ENCODE measurements at regions not wholly inside any gene's neighbourhood (a gene's known extent, or its start where the extent isn't known, plus 50 kb on each side); places are given as distances from the start of the nearest gene placed in this dataset.

GRCh38 chr13:81020010-81020409 lies 679.1 kb upstream of the SPRY2 start:
- TF ChIP-seq TAF1 (IDR thresholded peaks at IDR 0.05; ENCODE audit: low read depth) (no peak), POLR2AphosphoS5 (IDR thresholded peaks at IDR 0.05) (no peak)
- Histone ChIP-seq H3K9me3 (ENCODE audit: low read length) (no peaks in the 10 kb centered on the region), H3K36me3 (ENCODE audit: insufficient read depth, low read length) (no peaks in the 10 kb centered on the region), H3F3A (ENCODE audit: insufficient read depth, low read length, poor library complexity, severe bottlenecking) (no peaks in the 10 kb centered on the region), H3K79me2 (replicated peaks; ENCODE audit: insufficient read depth, low read length) (no peaks in the 10 kb centered on the region), H2AFZ (ENCODE audit: low read depth, low read length) (no peak overlapping the region), H3K27me3 (ENCODE audit: insufficient read depth, low read depth, low read length) (no peaks in the 10 kb centered on the region), H3K9ac (ENCODE audit: low read length) (no peak overlapping the region), H3K4me2 (ENCODE audit: low read length) (no peak overlapping the region), H4K20me1 (ENCODE audit: insufficient read depth) (no peaks in the 10 kb centered on the region), H3K27ac (ENCODE audit: low read length) (no peak overlapping the region), H3K4me3 (ENCODE audit: low read length) (no peak overlapping the region), H3K9me2 (ENCODE audit: insufficient read depth, low read length) (no peaks in the 10 kb centered on the region)

- no peak overlapping the region for H3K4me3 ChIP-seq (ENCODE audit: low read length)
- no peak overlapping the region for H2AFZ ChIP-seq (ENCODE audit: low read depth, low read length)
- H3K9me3 ChIP-seq (ENCODE audit: low read length), result no peaks in the 10 kb centered on the region
- no peaks in the 10 kb centered on the region for H3K79me2 ChIP-seq (replicated peaks; ENCODE audit: insufficient read depth, low read length)
- no peaks in the 10 kb centered on the region for H3K27me3 ChIP-seq (ENCODE audit: insufficient read depth, low read depth, low read length)
- H3K9me2 ChIP-seq (ENCODE audit: insufficient read depth, low read length), result no peaks in the 10 kb centered on the region
- no peaks in the 10 kb centered on the region for H3F3A ChIP-seq (ENCODE audit: insufficient read depth, low read length, poor library complexity, severe bottlenecking)
- H3K4me2 ChIP-seq (ENCODE audit: low read length), result no peak overlapping the region
- H3K36me3 ChIP-seq (ENCODE audit: insufficient read depth, low read length), result no peaks in the 10 kb centered on the region
- no peaks in the 10 kb centered on the region for H4K20me1 ChIP-seq (ENCODE audit: insufficient read depth)
- no peak overlapping the region for H3K27ac ChIP-seq (ENCODE audit: low read length)
- no peak for TF ChIP-seq EP300 (conservative IDR thresholded peaks at IDR 0.05; ENCODE audit: poor library complexity, severe bottlenecking)
- TF ChIP-seq RAD21 (conservative IDR thresholded peaks at IDR 0.05), result no peak
- TF ChIP-seq SMC3 (conservative IDR thresholded peaks at IDR 0.05; ENCODE audit: poor library complexity), result no peak
- no peak for TF ChIP-seq MXI1 (conservative IDR thresholded peaks at IDR 0.05; ENCODE audit: poor library complexity, severe bottlenecking)
- TF ChIP-seq CTCF (IDR thresholded peaks at IDR 0.05; ENCODE audit: poor library complexity, severe bottlenecking), result no peak
- no peak for TF ChIP-seq POLR2AphosphoS5 (IDR thresholded peaks at IDR 0.05)
- no peak for TF ChIP-seq REST (IDR thresholded peaks at IDR 0.05; ENCODE audit: borderline replicate concordance)
- TF ChIP-seq EZH2 (IDR thresholded peaks at IDR 0.05; ENCODE audit: borderline replicate concordance, insufficient read depth, low read length, poor library complexity, severe bottlenecking), result no peak
- TF ChIP-seq TAF1 (IDR thresholded peaks at IDR 0.05; ENCODE audit: low read depth), result no peak
- H3K9ac ChIP-seq (ENCODE audit: low read length), result no peak overlapping the region
Observed at GRCh38 chr13:81018936-81019335, 678.0 kb upstream of the SPRY2 start.
